ENCODE measurements at regions not wholly inside any gene's neighbourhood (a gene's known extent, or its start where the extent isn't known, plus 50 kb on each side); places are given as distances from the start of the nearest gene placed in this dataset.
A peak's percentile ranks its signal among the peaks of the same experiment; 100 is the strongest.

DNA sequence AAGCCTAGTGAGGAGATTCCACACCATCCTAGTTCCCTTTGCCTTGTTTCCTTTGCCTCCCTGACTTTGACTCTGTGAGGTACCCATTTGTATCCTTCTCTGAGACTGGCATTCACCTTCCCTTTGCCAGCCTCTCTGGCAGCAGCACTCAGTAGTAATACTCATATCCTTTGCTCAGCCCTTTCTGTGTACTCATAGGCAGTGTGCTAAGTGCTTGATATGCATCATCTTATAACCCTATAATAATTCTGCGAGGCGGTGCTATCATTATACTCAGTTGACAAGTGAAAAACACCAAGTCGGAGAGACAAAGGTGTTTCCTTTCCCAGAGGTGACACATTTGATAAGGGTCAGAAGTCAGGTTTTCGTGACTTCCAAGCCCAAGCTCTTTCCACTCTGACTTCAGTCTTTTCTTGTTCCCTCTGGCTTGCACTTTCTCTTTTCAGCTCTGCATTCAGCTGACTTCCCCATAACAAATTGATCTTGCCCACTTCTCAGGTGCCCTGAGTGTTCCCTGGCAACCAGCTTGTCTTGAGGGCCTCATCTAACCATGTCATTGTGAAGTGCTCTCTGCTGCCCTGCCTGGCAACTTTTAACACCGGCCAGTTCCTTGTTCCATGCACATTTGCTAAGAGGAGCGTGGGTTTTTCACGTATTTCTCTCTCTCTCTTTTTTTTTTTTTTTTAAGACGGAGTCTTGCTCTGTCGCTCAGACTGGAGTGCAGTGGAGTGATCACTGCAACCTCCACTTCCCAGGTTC is 94.5 kb upstream of the UPP2 start:
- no peak for DNase-seq (ENCODE audit: low spot score)

GRCh38 chr2:158004126-158004764 is 97.4 kb upstream of the UPP2 start:
- DNase-seq (ENCODE audit: low spot score), result no peak

DNA sequence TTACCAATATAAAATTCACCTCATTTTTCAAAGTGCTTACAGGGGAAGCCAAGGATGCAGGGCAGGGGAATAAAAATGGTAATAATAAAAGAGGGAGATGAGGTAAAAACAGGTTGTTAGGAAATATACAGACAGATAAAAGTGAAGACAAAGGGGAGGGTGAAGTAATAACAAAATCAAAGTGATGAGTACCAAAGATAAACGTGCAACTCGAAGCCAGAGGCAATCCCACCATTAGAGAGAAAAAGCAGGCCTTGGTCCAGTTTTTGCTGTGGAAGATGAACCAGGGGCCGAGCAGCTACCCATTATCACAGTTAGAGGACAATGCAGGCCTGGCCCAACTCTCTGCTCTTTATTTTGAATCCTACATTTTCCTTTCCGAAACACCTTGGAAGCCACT is 99.6 kb upstream of the UPP2 start:
- no peak for DNase-seq (ENCODE audit: low spot score)

- no peak for DNase-seq (ENCODE audit: low spot score)
Measured at GRCh38 chr2:157996799-157997198, 104.9 kb upstream of the UPP2 start.

GRCh38 chr2:157995117-157995516 is 106.6 kb upstream of the UPP2 start:
- no peak for DNase-seq (ENCODE audit: low spot score)

DNA sequence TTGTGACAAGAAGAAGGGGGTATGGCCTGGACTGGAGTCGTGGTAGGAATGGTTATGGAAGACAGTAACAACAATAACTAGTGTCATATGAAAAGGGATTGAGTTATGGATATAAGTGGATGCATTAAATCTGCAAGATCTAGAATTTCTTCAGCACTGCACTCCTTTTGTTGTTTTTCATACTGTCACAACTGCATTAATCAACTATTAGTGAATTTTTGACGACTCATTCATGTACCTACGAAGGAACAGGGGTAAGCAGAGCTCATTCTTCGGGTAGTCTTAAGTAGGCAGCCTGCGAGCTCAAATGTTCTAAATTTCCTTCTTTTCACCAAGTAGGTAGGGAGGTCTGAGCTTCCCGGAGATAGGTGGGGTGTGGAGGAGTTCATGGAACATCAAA is 109.7 kb upstream of the UPP2 start:
- no peak for DNase-seq (ENCODE audit: low spot score)

- DNase-seq (ENCODE audit: low spot score), result peak; percentile 26
Measured at GRCh38 chr2:157990173-157990572, 111.5 kb upstream of the UPP2 start.

GRCh38 chr2:157989227-157989626 is 112.4 kb upstream of the UPP2 start:
- DNase-seq (ENCODE audit: low spot score), result no peak

- no peak for DNase-seq (ENCODE audit: low spot score)
Measured at GRCh38 chr2:157986761-157987160, 110.6 kb upstream of the ACVR1 start.

- DNase-seq (ENCODE audit: low spot score), result no peak
Measured at GRCh38 chr2:157984866-157985265, 108.7 kb upstream of the ACVR1 start.

DNA sequence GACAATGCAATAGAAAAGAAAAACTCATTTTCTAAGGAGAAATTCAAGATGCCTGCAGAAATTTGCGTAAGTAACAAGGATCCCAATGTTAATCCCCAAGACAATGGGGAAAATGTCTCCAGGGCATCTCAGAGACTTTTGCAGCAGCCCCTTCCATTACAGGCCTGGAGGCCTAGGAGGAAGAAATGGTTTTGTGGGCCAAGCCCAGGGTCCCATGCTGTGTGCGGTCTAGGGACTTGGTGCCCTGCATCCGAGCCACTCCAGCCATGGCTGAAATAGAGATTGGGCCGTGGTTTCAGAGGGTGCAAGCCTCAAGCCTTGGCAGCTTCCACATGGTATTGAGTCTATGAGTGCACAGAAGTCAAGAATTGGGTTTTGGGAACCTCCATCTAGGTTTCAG is 103.9 kb upstream of the ACVR1 start:
- DNase-seq (ENCODE audit: low spot score), result no peak

DNA sequence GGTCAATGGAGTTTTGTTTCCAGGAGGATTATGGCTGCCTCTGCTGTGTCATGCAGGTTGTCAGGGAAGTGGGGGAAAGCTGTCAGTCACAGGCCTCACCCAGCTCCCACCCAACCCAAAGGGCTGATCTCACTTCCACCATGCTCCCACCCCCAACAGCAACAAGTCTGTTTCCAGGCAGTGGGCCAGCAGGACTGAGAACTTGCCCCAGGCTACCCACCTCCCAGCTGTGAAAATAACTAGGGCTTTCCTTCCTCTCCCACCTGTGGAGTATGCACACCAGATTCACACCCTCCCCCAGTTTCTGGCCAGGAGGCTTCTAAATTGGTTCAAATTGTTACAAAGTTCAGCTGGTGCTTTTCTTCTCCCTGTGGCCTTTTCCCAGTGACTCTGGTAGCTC is 95.6 kb upstream of the ACVR1 start:
- no peak for DNase-seq (ENCODE audit: low spot score)

DNA sequence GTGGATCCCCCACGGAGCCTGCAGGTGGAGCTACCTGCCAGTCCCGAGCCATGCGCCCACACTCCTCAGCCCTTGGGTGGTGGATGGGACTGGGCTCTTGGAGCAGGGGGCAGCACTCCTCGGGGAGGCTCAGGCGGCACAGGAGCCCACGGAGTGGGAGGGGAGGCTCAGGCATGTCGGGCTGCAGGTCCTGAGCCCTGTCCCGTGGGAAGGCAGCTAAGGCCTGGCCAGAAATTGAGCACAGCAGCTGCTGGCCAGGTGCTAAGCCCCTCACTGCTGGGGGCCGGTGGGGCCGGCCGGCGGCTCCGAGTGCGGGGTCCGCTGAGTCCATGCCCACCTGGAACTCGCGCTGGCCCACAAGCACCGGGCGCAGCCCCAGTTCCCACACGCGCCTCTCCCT is 91.7 kb upstream of the ACVR1 start:
- no peak for DNase-seq (ENCODE audit: low spot score)

DNA sequence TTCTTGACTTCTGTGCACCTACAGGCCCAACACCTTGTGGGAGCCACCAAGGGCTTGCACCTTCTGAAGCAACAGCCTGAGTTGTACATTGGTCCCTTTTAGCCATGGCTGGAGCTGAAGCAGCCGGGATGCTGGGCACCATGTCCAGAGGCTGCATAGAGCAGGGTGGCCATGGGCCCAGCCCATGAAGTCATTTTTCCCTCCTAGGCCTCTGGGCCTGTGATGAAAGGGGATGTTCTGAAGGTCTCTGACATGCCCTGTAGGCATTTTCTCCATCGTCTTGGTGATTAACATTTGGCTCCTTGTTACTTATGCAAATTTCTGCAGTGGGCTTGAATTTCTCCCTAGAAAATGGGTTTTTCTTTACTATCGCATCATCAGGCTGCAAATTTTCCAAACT is 83.1 kb upstream of the ACVR1 start:
- DNase-seq (ENCODE audit: low spot score), result no peak

DNA sequence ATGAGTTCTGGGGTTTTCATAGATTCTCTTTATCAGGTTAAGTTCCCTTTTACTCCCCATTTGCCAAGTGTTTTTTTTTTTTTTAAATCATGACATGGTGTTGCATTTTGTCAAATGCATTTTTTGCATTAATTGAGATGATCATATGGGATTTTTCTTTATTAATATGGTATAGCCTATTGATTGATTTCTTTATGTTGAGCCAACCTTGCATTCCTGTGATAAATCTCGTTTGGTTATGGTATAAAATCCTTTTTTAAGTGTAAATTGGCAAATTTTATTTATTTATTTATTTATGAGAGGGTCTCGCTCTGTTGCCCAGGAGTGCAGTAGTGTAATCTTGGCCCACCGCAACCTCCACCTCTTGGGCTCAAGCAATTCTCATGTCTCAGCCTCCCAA is 81.5 kb upstream of the ACVR1 start:
- no peak for DNase-seq (ENCODE audit: low spot score)

GRCh38 chr2:157952558-157952957 is 76.4 kb upstream of the ACVR1 start:
- no peak for DNase-seq (ENCODE audit: low spot score)

DNA sequence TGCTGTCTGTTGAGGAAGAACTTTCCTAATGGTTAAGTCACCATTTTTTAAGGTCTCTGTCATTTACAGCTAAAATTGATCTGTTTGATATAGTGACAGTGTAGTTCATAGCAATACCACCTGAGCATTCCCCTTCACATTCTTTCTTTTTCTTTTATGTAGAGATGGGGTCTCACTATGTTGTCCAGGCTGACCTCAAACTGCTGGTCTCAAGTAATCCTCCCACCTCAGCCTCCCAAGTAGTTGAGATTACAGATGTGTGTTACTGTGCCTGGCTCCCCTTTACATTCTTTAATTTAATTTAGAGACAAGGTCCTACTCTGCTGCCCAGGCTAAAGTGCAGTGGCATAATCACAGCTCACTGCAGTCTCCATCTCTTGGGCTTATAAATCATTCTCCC is 72.7 kb upstream of the ACVR1 start:
- no peak for DNase-seq (ENCODE audit: low spot score)

DNA sequence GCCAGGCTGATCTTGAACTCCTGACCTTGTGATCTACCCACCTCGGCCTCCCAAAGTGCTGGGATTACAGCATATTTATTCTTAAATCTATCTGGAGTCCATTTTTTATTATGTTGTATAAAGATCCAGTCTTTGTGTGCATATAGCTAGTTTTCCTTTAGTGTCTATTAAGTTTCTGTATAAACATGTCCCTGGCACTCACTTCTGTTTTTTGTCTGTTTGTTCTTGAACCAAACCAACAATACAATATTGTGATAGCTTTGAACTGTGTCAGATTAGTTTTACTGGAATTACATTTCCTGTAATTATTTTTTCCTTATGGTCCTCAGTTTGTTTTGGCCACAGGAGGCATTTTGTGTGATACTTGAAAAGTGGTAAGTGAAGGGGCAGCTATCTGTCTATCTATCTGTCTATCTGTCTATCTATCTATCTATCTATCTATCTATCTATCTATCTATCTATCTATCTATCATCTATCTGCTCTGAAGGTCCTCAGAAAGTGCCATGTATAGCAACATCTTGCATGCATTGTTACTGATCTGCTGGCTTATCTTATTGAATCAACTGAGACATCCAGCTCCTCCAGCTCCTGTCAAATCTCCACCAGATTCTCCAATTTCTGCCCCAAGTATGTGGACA is 70.9 kb upstream of the ACVR1 start:
- no peak for DNase-seq (ENCODE audit: low spot score)

- DNase-seq (ENCODE audit: low spot score), result no peak
Measured at GRCh38 chr2:157940024-157940423, 63.9 kb upstream of the ACVR1 start.

- DNase-seq (ENCODE audit: low spot score), result no peak
Measured at GRCh38 chr2:157938556-157938955, 62.4 kb upstream of the ACVR1 start.

- DNase-seq (ENCODE audit: low spot score), result no peak
Measured at GRCh38 chr2:157936406-157936805, 60.3 kb upstream of the ACVR1 start.

GRCh38 chr2:157935378-157935906 is 59.3 kb upstream of the ACVR1 start:
- DNase-seq (ENCODE audit: low spot score), result no peak

- no peak for DNase-seq (ENCODE audit: low spot score)
Measured at GRCh38 chr2:157934684-157935377, 58.7 kb upstream of the ACVR1 start.

Measured in iPS-NIHi11 (cell line).